NCI-H2081 (cell line): ENCODE measurements at regions not wholly inside any gene's neighbourhood (a gene's known extent, or its start where the extent isn't known, plus 50 kb on each side); places are given as distances from the start of the nearest gene placed in this dataset.

ENCODE experiments used
- DNase-seq, 2 experiments: peaks; one replicate each; lab custom pipeline; 2025; lab: John Stamatoyannopoulos, UW

- no peak for DNase-seq
These were observed 186.8 kb upstream of the GLI2 start for GRCh38 chr2:120548627-120549608.

- no peak for DNase-seq
These were observed 185.8 kb upstream of the GLI2 start for GRCh38 chr2:120549841-120550240.

- no peak for DNase-seq
These were observed 185.4 kb upstream of the GLI2 start for GRCh38 chr2:120550282-120550681.

GRCh38 chr2:120550893-120551446 is 184.7 kb upstream of the GLI2 start:
- no peak for DNase-seq

- DNase-seq, result no peak
These were observed 184.1 kb upstream of the GLI2 start for GRCh38 chr2:120551522-120551921.

- no peak for DNase-seq
These were observed 183.6 kb upstream of the GLI2 start for GRCh38 chr2:120552079-120552478.

- no peak for DNase-seq
These were observed 182.7 kb upstream of the GLI2 start for GRCh38 chr2:120552800-120553481.

- no peak for DNase-seq
These were observed 181.0 kb upstream of the GLI2 start for GRCh38 chr2:120554625-120555032.

- no peak for DNase-seq
These were observed 180.6 kb upstream of the GLI2 start for GRCh38 chr2:120555092-120555491.

- DNase-seq, result no peak
These were observed 178.8 kb upstream of the GLI2 start for GRCh38 chr2:120556911-120557310.

GRCh38 chr2:120558847-120559246 is 176.8 kb upstream of the GLI2 start:
- no peak for DNase-seq

- DNase-seq, result no peak
These were observed 176.3 kb upstream of the GLI2 start for GRCh38 chr2:120559401-120559800.

- no peak for DNase-seq
These were observed 175.3 kb upstream of the GLI2 start for GRCh38 chr2:120560330-120560729.

- no peak for DNase-seq
These were observed 174.2 kb upstream of the GLI2 start for GRCh38 chr2:120561379-120562035.

- no peak for DNase-seq
These were observed 173.3 kb upstream of the GLI2 start for GRCh38 chr2:120562218-120563005.

GRCh38 chr2:120563616-120564015 is 172.1 kb upstream of the GLI2 start:
- no peak for DNase-seq

GRCh38 chr2:120564213-120565094 is 171.2 kb upstream of the GLI2 start:
- peak; percentile 92 to 96 for DNase-seq

- no peak for DNase-seq
These were observed 170.6 kb upstream of the GLI2 start for GRCh38 chr2:120565095-120565460.

GRCh38 chr2:120565929-120566328 is 169.7 kb upstream of the GLI2 start:
- DNase-seq, result no peak

- no peak for DNase-seq
These were observed 169.2 kb upstream of the GLI2 start for GRCh38 chr2:120566331-120567035.
